K562 (cell line): ENCODE measurements at regions not wholly inside any gene's neighbourhood (a gene's known extent, or its start where the extent isn't known, plus 50 kb on each side); places are given as distances from the start of the nearest gene placed in this dataset.

Experiments used
- ATAC-seq: fragments of 200-7000 bp; cut with Tn5 transposase; 3 replicates; pipeline ENCODE4 v1.9.1; 2020; ENCODE audit warnings: moderate library complexity
- BruUV-seq: library from RNA; stranded (reverse); fragments of 400-500 nt; replicated peaks from 2 replicates; lab custom pipeline; 2021; lab: Mats Ljungman, UMichigan
- CTCF ChIA-PET: fragments of 300-600 bp; formaldehyde crosslinking; extraction: SDS; loops from one replicate; lab custom pipeline; 2021; ENCODE audit warnings: low intra/inter-chr PET ratio; lab: Yijun Ruan, JAX
- POLR2A ChIA-PET: fragments of 300-600, 350-650 bp; sonication (Branson Sonifier 250); formaldehyde crosslinking; extraction: SDS; loops from one replicate; lab custom pipeline; 2021; ENCODE audit warnings: antibody characterized with exemption, inconsistent platforms; lab: Yijun Ruan, JAX
- DNase-seq, 4 experiments: peaks; one replicate each; pipeline versions ENCODE4 v3.0.0 to v3.0.0-alpha.2; 2011 to 2018; ENCODE audit warnings: low spot score in 3 of 4, mixed read lengths in 3 of 4; ENCODE audit errors: extremely low read depth in 1 of 4
- FAIRE-seq: peaks from 2 replicates; lab custom pipeline; 2011; peaks lifted over from hg19 to GRCh38; lab: Jason Lieb, UNC
- H2AFZ ChIP-seq: 2 replicates; pipeline ENCODE4 v1.6.0; 2011; ENCODE audit warnings: low read depth, low read length, control low read depth, inconsistent platforms
- H3K27ac ChIP-seq: fragments of 200-600 bp; 3 replicates; pipeline ENCODE4 v1.8.0; 2011; ENCODE audit warnings: low read depth, mild to moderate bottlenecking, control low read depth, inconsistent platforms, low read length, moderate library complexity, mixed read lengths; ENCODE audit errors: extremely low read depth
- H3K27me3 ChIP-seq, 2 experiments: fragments of 300-600 bp in 1 of 2; 2 replicates in 1 of 2; 3 replicates in 1 of 2; pipeline versions ENCODE4 v1.6.0 to v1.8.0; 2011; ENCODE audit warnings: inconsistent platforms in 2 of 2, low read length in 2 of 2, mild to moderate bottlenecking in 1 of 2, mixed read lengths in 1 of 2, moderate library complexity in 1 of 2; ENCODE audit not compliant: control insufficient read depth in 2 of 2, insufficient read depth in 2 of 2
- H3K36me3 ChIP-seq: fragments of 300-600 bp; 3 replicates; pipeline ENCODE4 v1.8.0; 2011; ENCODE audit warnings: mild to moderate bottlenecking, low read length, inconsistent platforms; ENCODE audit not compliant: control insufficient read depth, insufficient read depth
- H3K4me1 ChIP-seq, 2 experiments: fragments of 200-600 bp in 1 of 2; replicated peaks in 1 of 2; 2 replicates in 1 of 2; 3 replicates in 1 of 2; pipeline versions ENCODE4 v1.5.1 to v1.8.0; 2011; ENCODE audit warnings: inconsistent platforms in 2 of 2, low read length in 2 of 2, mild to moderate bottlenecking in 1 of 2, mixed read lengths in 1 of 2, moderate library complexity in 1 of 2; ENCODE audit not compliant: control insufficient read depth in 2 of 2, insufficient read depth in 2 of 2
- H3K4me2 ChIP-seq: 2 replicates; pipeline ENCODE4 v1.6.1; 2011; ENCODE audit warnings: low read length, control low read depth, inconsistent platforms, mixed read lengths; ENCODE audit not compliant: insufficient read depth
- H3K4me3 ChIP-seq: fragments of 200-600 bp; sonication (generic), shearing (Covaris generic); 2 replicates; pipeline ENCODE4 v1.5.1; 2016; ENCODE audit warnings: control low read depth, inconsistent platforms
- H3K79me2 ChIP-seq: fragments of 200-600 bp; 3 replicates; pipeline ENCODE4 v1.8.0; 2011; ENCODE audit warnings: low read length, inconsistent platforms; ENCODE audit not compliant: control insufficient read depth, insufficient read depth
- H3K9ac ChIP-seq, 2 experiments: 2 replicates each; pipeline versions ENCODE4 v1.6.0 to v1.6.1; 2011; ENCODE audit warnings: low read depth in 2 of 2, low read length in 2 of 2, control low read depth in 1 of 2, inconsistent platforms in 1 of 2, mild to moderate bottlenecking in 1 of 2, mixed read lengths in 1 of 2; ENCODE audit not compliant: insufficient read depth in 1 of 2
- H3K9me1 ChIP-seq: one replicate; pipeline ENCODE4 v1.6.0; 2011; ENCODE audit warnings: inconsistent platforms, mild to moderate bottlenecking, low read length, moderate library complexity; ENCODE audit not compliant: control insufficient read depth, insufficient read depth
- H3K9me3 ChIP-seq: replicated peaks from 2 replicates; pipeline ENCODE4 v1.5.1; 2011; ENCODE audit warnings: low read depth, low read length, inconsistent platforms; ENCODE audit not compliant: control insufficient read depth, insufficient read depth
- H4K20me1 ChIP-seq: replicated peaks from 2 replicates; pipeline ENCODE4 v1.6.1; 2011; ENCODE audit warnings: low read length, inconsistent platforms, mixed read lengths; ENCODE audit not compliant: control insufficient read depth, insufficient read depth
- ARID3A ChIP-seq: IDR thresholded peaks from 2 replicates; pipeline ENCODE4 v1.6.1; 2012; ENCODE audit warnings: low read depth, low read length, improper control_type of control experiment, borderline replicate concordance
- CREM ChIP-seq: IDR thresholded peaks from 2 replicates; pipeline ENCODE4 v1.6.1; 2014; ENCODE audit warnings: antibody characterized with exemption, low read depth
- HNRNPL ChIP-seq: fragments of 200-400 bp; formaldehyde crosslinking; IDR thresholded peaks from 2 replicates; pipeline ENCODE4 v1.6.1; 2017; ENCODE audit warnings: low read depth, mild to moderate bottlenecking, low read length
- LEF1 ChIP-seq: fragments of 450-650 bp; IDR thresholded peaks from 2 replicates; pipeline ENCODE4 v1.6.1; 2016; ENCODE audit warnings: mild to moderate bottlenecking
- MLX ChIP-seq, 2 experiments: fragments of 450-650 bp in 1 of 2; sonication (generic) in 1 of 2; formaldehyde crosslinking; conservative IDR thresholded peaks; 2 replicates each; pipeline versions ENCODE4 v1.4.0 to v1.8.1; 2020 to 2022; ENCODE audit warnings: mild to moderate bottlenecking in 1 of 2, missing genetic modification reagents in 1 of 2
- PATZ1 ChIP-seq: fragments of 250-450 bp; sonication (Bioruptor Pico); IDR thresholded peaks from 2 replicates; pipeline ENCODE4 v1.5.0; 2020; ENCODE audit warnings: mild to moderate bottlenecking, borderline replicate concordance
- PCBP2 ChIP-seq: fragments of 200-400 bp; formaldehyde crosslinking; IDR thresholded peaks from 2 replicates; pipeline ENCODE4 v1.6.1; 2018; ENCODE audit warnings: low read length, low read depth, mild to moderate bottlenecking, moderate library complexity; ENCODE audit not compliant: poor library complexity, severe bottlenecking
- SRSF3 ChIP-seq: fragments of 200-400 bp; formaldehyde crosslinking; IDR thresholded peaks from 2 replicates; pipeline ENCODE4 v1.6.1; 2016; ENCODE audit warnings: mild to moderate bottlenecking, low read length, moderate library complexity; ENCODE audit not compliant: insufficient read depth
- WGBS: fragments of 100-300 bp; shearing (Covaris generic); methylation state at CpG from one replicate; pipeline ENCODE4 v1.1.6; 2016; ENCODE audit warnings: low coverage, mixed read lengths; ENCODE audit not compliant: insufficient coverage; ENCODE audit errors: missing lambda C conversion rate; 5-methylcytosine and 5-hydroxymethylcytosine counted together
- in situ Hi-C: fragments of 300-500 bp; cut with MboI; formaldehyde crosslinking; loops from 4 replicates; pipeline ENCODE4 v1.15.0; 2018; ENCODE audit warnings: inconsistent platforms, mixed read lengths
- intact Hi-C: fragments of 100-400 bp; cut with micrococcal nuclease; formaldehyde crosslinking; loops from 2 replicates; pipeline ENCODE4 v1.14.2; 2022

- TF ChIP-seq HNRNPL (no peak), PCBP2 (no peak), MLX (CRISPR knock-in tag; conservative IDR thresholded peaks at IDR 0.05) (no peak)
Measured at GRCh38 chr4:134018846-134019245, 182.7 kb downstream of the PABPC4L start (continued).

- H3K4me2 ChIP-seq = no peak overlapping the region
- H3K27ac ChIP-seq = no peak overlapping the region
- H2AFZ ChIP-seq = no peak overlapping the region
- FAIRE-seq = no peak
- no peak overlapping the region for H3K4me3 ChIP-seq
- H3K27me3 ChIP-seq = no peaks in the 10 kb centered on the region
- TF ChIP-seq SRSF3 = no peak
- no peak for TF ChIP-seq ARID3A
- TF ChIP-seq LEF1 = no peak
- TF ChIP-seq PATZ1 = no peak
- no peak for TF ChIP-seq CREM
- WGBS = 13% methylated on average over 3 of the region's 3 CpGs
- in situ Hi-C loops (no loop called here), intact Hi-C loops (no loop called here)
- BruUV-seq = no TSS peak
- POLR2A ChIA-PET = no interaction called here
- H3K9me1 ChIP-seq = no peaks in the 10 kb centered on the region
- no peak for ATAC-seq
- no peaks in the 10 kb centered on the region for H3K79me2 ChIP-seq
- H3K36me3 ChIP-seq = no peaks in the 10 kb centered on the region
- H3K9me3 ChIP-seq = no peaks in the 10 kb centered on the region; the same call in 1 of the 2 replicates
- CTCF ChIA-PET = no interaction called here
- no peaks in the 10 kb centered on the region for H3K4me1 ChIP-seq
- DNase-seq = no peak
- H3K9ac ChIP-seq = no peak overlapping the region
- H4K20me1 ChIP-seq = no peaks in the 10 kb centered on the region
Measured at GRCh38 chr4:134001057-134001456, 200.5 kb downstream of the PABPC4L start.
